ENCODE measurements at regions not wholly inside any gene's neighbourhood (a gene's known extent, or its start where the extent isn't known, plus 50 kb on each side); places are given as distances from the start of the nearest gene placed in this dataset.

DNA sequence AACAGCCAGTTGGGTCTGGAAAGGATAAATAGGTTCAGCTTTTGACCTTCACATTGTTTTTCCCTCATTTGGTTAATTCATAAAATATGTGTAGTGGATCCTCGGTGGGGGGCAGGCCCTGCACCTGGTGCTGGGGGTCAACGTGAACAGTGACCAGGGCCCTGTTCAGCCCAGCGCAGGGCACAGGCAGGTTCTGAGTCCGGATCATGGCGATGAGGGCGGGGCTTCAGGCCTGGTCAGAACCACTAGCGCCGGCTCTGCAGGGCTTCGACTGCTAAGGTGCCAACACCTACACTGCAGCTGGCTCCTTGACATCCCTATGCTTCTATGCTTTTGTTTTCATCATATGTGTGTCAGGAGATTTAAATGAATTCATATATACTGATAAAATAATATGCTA is 177.7 kb downstream of the CXCL12 start:
- Mint-ChIP-seq H3K4me3 (no peak overlapping the region), H3K27me3 (ENCODE audit: low read depth) (peaks cover 10% of the 10 kb centered on the region), H3K27ac (no peak overlapping the region), H3K9me3 (no peaks in the 10 kb centered on the region), H3K4me1 (ENCODE audit: low read depth) (no peaks in the 10 kb centered on the region), H3K36me3 (ENCODE audit: low read depth) (no peaks in the 10 kb centered on the region)
- CTCF ChIA-PET, result no interaction called here
- no peak for DNase-seq
- intact Hi-C loops (cut with micrococcal nuclease), result no loop called here

DNA sequence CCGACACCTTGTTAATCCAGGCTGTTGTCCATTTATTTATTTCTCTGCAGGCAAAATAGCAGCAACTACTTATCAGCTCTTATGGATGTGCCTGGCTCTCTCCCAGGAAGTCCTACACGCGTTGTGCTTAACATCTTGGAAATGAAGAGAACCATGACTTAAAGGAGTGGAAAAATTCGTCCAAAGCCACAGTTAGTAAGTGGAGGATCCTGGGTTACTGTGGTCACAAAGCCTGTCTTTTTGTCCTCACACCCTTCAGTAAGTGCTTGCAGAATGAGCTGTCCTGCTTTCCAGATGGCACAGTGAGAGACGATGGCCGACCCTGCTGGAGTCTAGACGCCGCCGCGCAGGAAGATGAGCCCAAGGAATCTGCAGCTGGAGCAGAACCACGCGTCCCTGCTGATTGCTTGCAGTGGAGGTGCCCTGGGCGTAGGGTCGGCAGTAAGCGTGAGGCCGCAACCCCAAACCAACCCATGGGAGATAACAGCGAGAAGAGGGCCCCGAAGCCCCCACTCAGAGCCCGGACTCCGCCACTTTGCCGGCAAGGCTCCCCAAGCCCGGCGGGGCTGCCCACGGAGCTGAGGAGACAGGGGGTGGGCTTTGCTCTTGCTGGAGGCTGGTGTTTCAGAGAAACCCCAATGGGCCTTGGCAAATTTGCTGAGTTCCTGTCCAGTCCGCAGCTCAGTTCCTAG is 178.6 kb downstream of the CXCL12 start:
- H3K9me3 Mint-ChIP-seq, result no peaks in the 10 kb centered on the region
- no peak for DNase-seq
- peaks cover 10% of the 10 kb centered on the region for H3K27me3 Mint-ChIP-seq (ENCODE audit: low read depth)
- no peak overlapping the region for H3K4me3 Mint-ChIP-seq
- H3K36me3 Mint-ChIP-seq (ENCODE audit: low read depth), result no peaks in the 10 kb centered on the region
- CTCF ChIA-PET, result no interaction called here
- no peaks in the 10 kb centered on the region for H3K4me1 Mint-ChIP-seq (ENCODE audit: low read depth)
- intact Hi-C loops (cut with micrococcal nuclease), result no loop called here
- no peak overlapping the region for H3K27ac Mint-ChIP-seq

DNA sequence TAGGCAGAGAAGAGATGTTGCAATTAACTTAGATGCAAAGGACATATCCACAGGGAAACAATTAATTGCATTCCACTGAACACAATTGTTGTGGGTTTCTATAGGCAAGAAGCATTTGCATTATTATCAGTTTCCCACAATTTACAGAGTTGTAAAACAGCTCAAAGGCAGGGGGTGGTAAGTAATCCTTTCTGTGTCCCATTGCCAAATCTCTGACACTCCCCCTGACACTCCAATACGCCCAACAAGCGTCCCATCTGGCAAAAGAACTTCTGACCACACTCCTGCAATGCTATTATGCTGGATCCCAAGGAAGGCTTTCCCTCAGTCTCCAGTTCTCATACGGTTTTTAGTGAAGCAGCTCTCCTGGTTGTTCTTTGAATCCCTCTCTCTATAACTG is 179.8 kb downstream of the CXCL12 start:
- peaks cover 5% of the 10 kb centered on the region for H3K27me3 Mint-ChIP-seq (ENCODE audit: low read depth)
- no peak for DNase-seq
- CTCF ChIA-PET, result no interaction called here

DNA sequence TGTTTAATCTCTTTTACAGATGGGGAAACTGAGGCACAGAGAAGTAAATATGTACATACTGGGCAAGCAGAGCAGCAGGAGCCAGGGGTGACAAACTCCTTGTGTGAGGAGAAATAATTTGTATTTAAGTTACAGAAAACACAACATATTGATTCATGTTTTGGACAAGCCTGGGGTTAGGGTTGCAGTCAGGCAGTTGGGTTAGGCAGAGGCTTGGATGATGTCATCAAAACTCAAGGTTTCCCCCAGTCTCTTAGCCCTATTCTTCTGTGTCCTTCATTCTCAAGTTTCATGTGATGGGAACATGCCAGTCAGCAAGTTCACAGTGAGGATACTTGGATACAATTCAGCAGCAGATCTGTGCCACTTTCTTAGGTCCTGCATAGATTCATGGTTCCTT is 181.4 kb downstream of the CXCL12 start:
- Mint-ChIP-seq H3K4me1 (ENCODE audit: low read depth) (no peaks in the 10 kb centered on the region), H3K27me3 (ENCODE audit: low read depth) (no peaks in the 10 kb centered on the region), H3K27ac (no peak overlapping the region), H3K36me3 (ENCODE audit: low read depth) (no peaks in the 10 kb centered on the region), H3K4me3 (no peak overlapping the region), H3K9me3 (no peaks in the 10 kb centered on the region)
- intact Hi-C loops (cut with micrococcal nuclease), result no loop called here
- DNase-seq, result no peak
- CTCF ChIA-PET, result no interaction called here

More for the DNA sequence above, 179.8 kb downstream of the CXCL12 start:
- Mint-ChIP-seq H3K4me1 (ENCODE audit: low read depth) (no peaks in the 10 kb centered on the region), H3K9me3 (no peaks in the 10 kb centered on the region), H3K36me3 (ENCODE audit: low read depth) (no peaks in the 10 kb centered on the region), H3K27ac (no peak overlapping the region), H3K4me3 (no peak overlapping the region)
- intact Hi-C loops (cut with micrococcal nuclease), result no loop called here

- Mint-ChIP-seq H3K27me3 (ENCODE audit: low read depth) (no peaks in the 10 kb centered on the region), H3K36me3 (ENCODE audit: low read depth) (no peaks in the 10 kb centered on the region), H3K27ac (no peak overlapping the region), H3K4me1 (ENCODE audit: low read depth) (no peaks in the 10 kb centered on the region), H3K4me3 (no peak overlapping the region), H3K9me3 (no peaks in the 10 kb centered on the region)
- DNase-seq, result no peak
- CTCF ChIA-PET, result no interaction called here
- intact Hi-C loops (cut with micrococcal nuclease), result no loop called here
These were observed 181.9 kb downstream of the CXCL12 start for GRCh38 chr10:44202952-44203351.

- H3K36me3 Mint-ChIP-seq (ENCODE audit: low read depth), result no peaks in the 10 kb centered on the region
- no peak overlapping the region for H3K4me3 Mint-ChIP-seq
- no peaks in the 10 kb centered on the region for H3K27me3 Mint-ChIP-seq (ENCODE audit: low read depth)
- H3K4me1 Mint-ChIP-seq (ENCODE audit: low read depth), result no peaks in the 10 kb centered on the region
- intact Hi-C loops (cut with micrococcal nuclease), result no loop called here
- H3K9me3 Mint-ChIP-seq, result no peaks in the 10 kb centered on the region
- no peak overlapping the region for H3K27ac Mint-ChIP-seq
- CTCF ChIA-PET, result no interaction called here
- no peak for DNase-seq
These were observed 183.2 kb downstream of the CXCL12 start for GRCh38 chr10:44201656-44202055.

GRCh38 chr10:44201011-44201410 is 183.9 kb downstream of the CXCL12 start:
- Mint-ChIP-seq H3K36me3 (ENCODE audit: low read depth) (no peaks in the 10 kb centered on the region), H3K4me3 (no peak overlapping the region), H3K27ac (no peak overlapping the region), H3K9me3 (no peaks in the 10 kb centered on the region), H3K27me3 (ENCODE audit: low read depth) (no peaks in the 10 kb centered on the region), H3K4me1 (ENCODE audit: low read depth) (no peaks in the 10 kb centered on the region)
- intact Hi-C loops (cut with micrococcal nuclease), result no loop called here
- CTCF ChIA-PET, result no interaction called here
- no peak for DNase-seq

DNA sequence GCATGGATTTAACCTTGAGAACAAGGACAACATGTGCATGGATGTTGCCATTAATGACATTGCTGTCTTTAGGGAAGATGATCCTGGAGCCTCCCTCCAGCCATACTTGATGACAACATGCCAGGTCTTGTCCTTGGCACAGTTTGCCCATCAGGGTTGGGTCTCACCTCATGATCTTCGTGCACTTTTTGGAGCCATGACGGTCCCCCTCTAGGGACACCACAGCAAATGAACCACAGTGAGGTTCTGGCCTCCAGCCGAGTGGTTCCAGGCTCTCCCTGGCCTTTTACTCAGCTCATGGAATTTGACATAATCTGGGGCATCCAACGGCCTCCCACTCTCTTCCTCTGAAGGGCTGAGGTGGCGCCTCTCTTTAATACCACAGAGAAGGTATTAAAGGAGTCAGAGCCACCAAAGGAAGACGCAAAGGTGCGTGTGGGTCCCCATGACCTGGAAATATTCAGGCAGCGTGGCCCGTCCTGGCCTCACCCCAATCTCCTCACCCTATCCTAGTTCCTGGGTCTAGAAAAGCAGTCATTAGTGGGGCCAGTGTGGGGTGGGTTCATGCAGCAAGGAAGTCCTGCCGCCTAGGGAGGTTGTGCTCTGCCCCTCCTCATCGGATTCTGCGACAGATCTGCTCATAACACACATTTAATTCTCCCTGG is 184.8 kb downstream of the CXCL12 start:
- DNase-seq, result no peak
- Mint-ChIP-seq H3K9me3 (no peaks in the 10 kb centered on the region), H3K36me3 (ENCODE audit: low read depth) (no peaks in the 10 kb centered on the region), H3K4me1 (ENCODE audit: low read depth) (no peaks in the 10 kb centered on the region), H3K4me3 (no peak overlapping the region), H3K27me3 (ENCODE audit: low read depth) (no peaks in the 10 kb centered on the region), H3K27ac (no peak overlapping the region)
- CTCF ChIA-PET, result no interaction called here
- intact Hi-C loops (cut with micrococcal nuclease), result no loop called here

- CTCF ChIA-PET, result no interaction called here
- Mint-ChIP-seq H3K9me3 (no peaks in the 10 kb centered on the region), H3K4me3 (no peak overlapping the region), H3K36me3 (ENCODE audit: low read depth) (no peaks in the 10 kb centered on the region), H3K27ac (no peak overlapping the region), H3K27me3 (ENCODE audit: low read depth) (no peaks in the 10 kb centered on the region), H3K4me1 (ENCODE audit: low read depth) (no peaks in the 10 kb centered on the region)
- no peak for DNase-seq
- intact Hi-C loops (cut with micrococcal nuclease), result no loop called here
These were observed 185.6 kb downstream of the CXCL12 start for GRCh38 chr10:44199267-44199666.

GRCh38 chr10:44198780-44199097 is 186.2 kb downstream of the CXCL12 start:
- Mint-ChIP-seq H3K4me3 (no peak overlapping the region), H3K36me3 (ENCODE audit: low read depth) (no peaks in the 10 kb centered on the region), H3K4me1 (ENCODE audit: low read depth) (no peaks in the 10 kb centered on the region), H3K27me3 (ENCODE audit: low read depth) (no peaks in the 10 kb centered on the region), H3K27ac (no peak overlapping the region), H3K9me3 (no peaks in the 10 kb centered on the region)
- intact Hi-C loops (cut with micrococcal nuclease), result no loop called here
- CTCF ChIA-PET, result no interaction called here
- no peak for DNase-seq

- DNase-seq, result no peak
- Mint-ChIP-seq H3K27ac (no peak overlapping the region), H3K4me3 (no peak overlapping the region), H3K4me1 (ENCODE audit: low read depth) (no peaks in the 10 kb centered on the region), H3K36me3 (ENCODE audit: low read depth) (no peaks in the 10 kb centered on the region), H3K27me3 (ENCODE audit: low read depth) (no peaks in the 10 kb centered on the region), H3K9me3 (no peaks in the 10 kb centered on the region)
- intact Hi-C loops (cut with micrococcal nuclease), result no loop called here
- CTCF ChIA-PET, result no interaction called here
These were observed 186.7 kb downstream of the CXCL12 start for GRCh38 chr10:44198096-44198779.

GRCh38 chr10:44197646-44198045 is 187.3 kb downstream of the CXCL12 start:
- no peaks in the 10 kb centered on the region for H3K9me3 Mint-ChIP-seq
- H3K27me3 Mint-ChIP-seq (ENCODE audit: low read depth), result no peaks in the 10 kb centered on the region
- no peaks in the 10 kb centered on the region for H3K36me3 Mint-ChIP-seq (ENCODE audit: low read depth)
- H3K4me3 Mint-ChIP-seq, result no peak overlapping the region
- no peak for DNase-seq
- no peak overlapping the region for H3K27ac Mint-ChIP-seq
- CTCF ChIA-PET, result no interaction called here
- intact Hi-C loops (cut with micrococcal nuclease), result no loop called here
- no peaks in the 10 kb centered on the region for H3K4me1 Mint-ChIP-seq (ENCODE audit: low read depth)

GRCh38 chr10:44196336-44196735 is 188.6 kb downstream of the CXCL12 start:
- Mint-ChIP-seq H3K27me3 (ENCODE audit: low read depth) (no peaks in the 10 kb centered on the region), H3K4me1 (ENCODE audit: low read depth) (no peaks in the 10 kb centered on the region), H3K9me3 (no peaks in the 10 kb centered on the region), H3K27ac (no peak overlapping the region), H3K4me3 (no peak overlapping the region), H3K36me3 (ENCODE audit: low read depth) (no peaks in the 10 kb centered on the region)
- DNase-seq, result no peak
- intact Hi-C loops (cut with micrococcal nuclease), result no loop called here
- CTCF ChIA-PET, result no interaction called here

Measured in activated naive CD4-positive, alpha-beta T cell treated with anti-CD3 and anti-CD28 coated beads for 36 hours (primary cell).